ENCODE measurements at regions not wholly inside any gene's neighbourhood (a gene's known extent, or its start where the extent isn't known, plus 50 kb on each side); places are given as distances from the start of the nearest gene placed in this dataset.

- no peak overlapping the region for H3K4me3 ChIP-seq (ENCODE audit: low read depth, low read length)
- no peak for TF ChIP-seq CTCF (IDR thresholded peaks at IDR 0.05; ENCODE audit: low read depth, low read length, missing control alignments)
- in situ Hi-C loops (cut with HindIII; ENCODE audit: low sequenced_read_pairs): no loop called here
- DNase-seq (ENCODE audit: low read depth): no peak
Measured at GRCh38 chr10:53276797-53277196, 504.2 kb upstream of the MBL2 start.

GRCh38 chr10:53269482-53269881, 496.9 kb upstream of the MBL2 start:
- DNase-seq (ENCODE audit: low read depth): no peak
- in situ Hi-C loops (cut with HindIII; ENCODE audit: low sequenced_read_pairs): no loop called here
- H3K4me3 ChIP-seq (ENCODE audit: low read depth, low read length): no peak overlapping the region
- no peak for TF ChIP-seq CTCF (IDR thresholded peaks at IDR 0.05; ENCODE audit: low read depth, low read length, missing control alignments)

GRCh38 chr10:53260213-53260612, 487.6 kb upstream of the MBL2 start:
- TF ChIP-seq CTCF (IDR thresholded peaks at IDR 0.05; ENCODE audit: low read depth, low read length, missing control alignments): no peak
- in situ Hi-C loops (cut with HindIII; ENCODE audit: low sequenced_read_pairs): no loop called here
- no peak for DNase-seq (ENCODE audit: low read depth)
- H3K4me3 ChIP-seq (ENCODE audit: low read depth, low read length): no peak overlapping the region

GRCh38 chr10:53256623-53257022, 484.0 kb upstream of the MBL2 start:
- no peak overlapping the region for H3K4me3 ChIP-seq (ENCODE audit: low read depth, low read length)
- in situ Hi-C loops (cut with HindIII; ENCODE audit: low sequenced_read_pairs): no loop called here
- no peak for TF ChIP-seq CTCF (IDR thresholded peaks at IDR 0.05; ENCODE audit: low read depth, low read length, missing control alignments)
- no peak for DNase-seq (ENCODE audit: low read depth)

GRCh38 chr10:53255661-53256205, 483.1 kb upstream of the MBL2 start:
- H3K4me3 ChIP-seq (ENCODE audit: low read depth, low read length): no peak overlapping the region
- no peak for DNase-seq (ENCODE audit: low read depth)
- TF ChIP-seq CTCF (IDR thresholded peaks at IDR 0.05; ENCODE audit: low read depth, low read length, missing control alignments): no peak
- in situ Hi-C loops (cut with HindIII; ENCODE audit: low sequenced_read_pairs): no loop called here

- no peak overlapping the region for H3K4me3 ChIP-seq (ENCODE audit: low read depth, low read length)
- in situ Hi-C loops (cut with HindIII; ENCODE audit: low sequenced_read_pairs): no loop called here
- no peak for DNase-seq (ENCODE audit: low read depth)
- TF ChIP-seq CTCF (IDR thresholded peaks at IDR 0.05; ENCODE audit: low read depth, low read length, missing control alignments): no peak
Measured at GRCh38 chr10:53253221-53253620, 480.6 kb upstream of the MBL2 start.

- H3K4me3 ChIP-seq (ENCODE audit: low read depth, low read length): no peak overlapping the region
- no peak for TF ChIP-seq CTCF (IDR thresholded peaks at IDR 0.05; ENCODE audit: low read depth, low read length, missing control alignments)
- in situ Hi-C loops (cut with HindIII; ENCODE audit: low sequenced_read_pairs): no loop called here
- DNase-seq (ENCODE audit: low read depth): no peak
Measured at GRCh38 chr10:53239873-53240272, 467.3 kb upstream of the MBL2 start.

Measured in astrocyte of the cerebellum (primary cell).